Mesothelial cell of epicardium (in vitro differentiated cells): ENCODE measurements at regions not wholly inside any gene's neighbourhood (a gene's known extent, or its start where the extent isn't known, plus 50 kb on each side); places are given as distances from the start of the nearest gene placed in this dataset.

Source experiments
- DNase-seq, 2 experiments: peaks; one replicate each; pipeline ENCODE4 v3.0.0; 2021; ENCODE audit warnings: low spot score in 2 of 2; ENCODE audit not compliant: unreplicated experiment in 2 of 2
- H3K27ac Mint-ChIP-seq: 2 replicates; pipeline ENCODE4 v1.8.0; 2021; ENCODE audit warnings: mixed read lengths
- H3K27me3 Mint-ChIP-seq: 2 replicates; pipeline ENCODE4 v1.8.0; 2021; ENCODE audit warnings: low read depth, mixed read lengths
- H3K36me3 Mint-ChIP-seq: 2 replicates; pipeline ENCODE4 v1.8.0; 2021; ENCODE audit warnings: mixed read lengths
- H3K4me1 Mint-ChIP-seq: 2 replicates; pipeline ENCODE4 v1.8.0; 2021; ENCODE audit warnings: mixed read lengths
- H3K4me3 Mint-ChIP-seq: 2 replicates; pipeline ENCODE4 v1.8.0; 2021; ENCODE audit warnings: mild to moderate bottlenecking, moderate library complexity, mixed read lengths
- H3K9me3 Mint-ChIP-seq: 2 replicates; pipeline ENCODE4 v1.8.0; 2021; ENCODE audit warnings: mixed read lengths
- TF ChIP-seq, protein P1 (sequence below): fragments of 200-600 bp; sonication (generic); IDR thresholded peaks from one replicate; pipeline ENCODE4 v1.5.0; 2021; ENCODE audit warnings: antibody characterized with exemption; ENCODE audit not compliant: unreplicated experiment

DNA sequence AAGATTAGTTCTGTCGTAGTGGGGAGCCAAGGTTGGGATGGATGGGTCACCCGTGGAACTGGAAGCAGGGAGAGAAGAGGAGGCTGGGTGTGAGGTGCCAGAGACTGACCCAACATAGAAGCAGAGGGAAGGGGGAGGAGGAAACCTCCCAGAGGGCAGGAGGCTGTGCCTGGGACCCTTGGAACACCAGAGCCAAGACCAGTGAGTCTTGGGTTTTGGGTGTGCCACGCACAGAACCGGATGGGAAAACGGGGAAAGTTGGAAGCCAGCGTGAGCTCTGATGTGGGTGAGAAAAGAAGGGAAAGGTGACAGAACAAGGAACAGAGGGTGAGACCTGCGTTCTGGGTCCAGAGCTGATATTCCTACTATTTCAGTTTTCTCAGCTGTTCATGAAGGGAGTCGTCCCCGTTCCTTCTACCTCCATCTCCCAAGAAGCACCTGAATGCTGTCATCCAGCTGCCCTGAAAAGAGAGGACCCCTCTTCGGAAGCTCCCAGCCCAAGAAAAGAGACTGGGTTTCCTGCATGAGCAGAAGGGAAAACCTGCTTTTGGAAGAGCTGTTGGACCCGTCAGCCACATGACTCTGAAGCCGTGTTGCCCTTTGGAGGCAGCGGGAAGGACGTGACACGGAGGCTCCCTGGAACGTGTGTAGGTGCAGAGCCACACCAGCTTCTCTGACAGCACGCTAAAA is 250.1 kb downstream of the NDUFA10 start:
- TF ChIP-seq, protein P1, sequence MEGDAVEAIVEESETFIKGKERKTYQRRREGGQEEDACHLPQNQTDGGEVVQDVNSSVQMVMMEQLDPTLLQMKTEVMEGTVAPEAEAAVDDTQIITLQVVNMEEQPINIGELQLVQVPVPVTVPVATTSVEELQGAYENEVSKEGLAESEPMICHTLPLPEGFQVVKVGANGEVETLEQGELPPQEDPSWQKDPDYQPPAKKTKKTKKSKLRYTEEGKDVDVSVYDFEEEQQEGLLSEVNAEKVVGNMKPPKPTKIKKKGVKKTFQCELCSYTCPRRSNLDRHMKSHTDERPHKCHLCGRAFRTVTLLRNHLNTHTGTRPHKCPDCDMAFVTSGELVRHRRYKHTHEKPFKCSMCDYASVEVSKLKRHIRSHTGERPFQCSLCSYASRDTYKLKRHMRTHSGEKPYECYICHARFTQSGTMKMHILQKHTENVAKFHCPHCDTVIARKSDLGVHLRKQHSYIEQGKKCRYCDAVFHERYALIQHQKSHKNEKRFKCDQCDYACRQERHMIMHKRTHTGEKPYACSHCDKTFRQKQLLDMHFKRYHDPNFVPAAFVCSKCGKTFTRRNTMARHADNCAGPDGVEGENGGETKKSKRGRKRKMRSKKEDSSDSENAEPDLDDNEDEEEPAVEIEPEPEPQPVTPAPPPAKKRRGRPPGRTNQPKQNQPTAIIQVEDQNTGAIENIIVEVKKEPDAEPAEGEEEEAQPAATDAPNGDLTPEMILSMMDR, result no peak
- H3K9me3 Mint-ChIP-seq, result peaks cover 7% of the 10 kb centered on the region
- H3K36me3 Mint-ChIP-seq, result no peaks in the 10 kb centered on the region
- H3K27ac Mint-ChIP-seq, result no peak overlapping the region
- H3K4me1 Mint-ChIP-seq, result peaks cover 6% of the 10 kb centered on the region
- DNase-seq, result peak in 1 of 2 experiments; percentile 20
- no peak overlapping the region for H3K4me3 Mint-ChIP-seq
- peaks cover 44% of the 10 kb centered on the region for H3K27me3 Mint-ChIP-seq

DNA sequence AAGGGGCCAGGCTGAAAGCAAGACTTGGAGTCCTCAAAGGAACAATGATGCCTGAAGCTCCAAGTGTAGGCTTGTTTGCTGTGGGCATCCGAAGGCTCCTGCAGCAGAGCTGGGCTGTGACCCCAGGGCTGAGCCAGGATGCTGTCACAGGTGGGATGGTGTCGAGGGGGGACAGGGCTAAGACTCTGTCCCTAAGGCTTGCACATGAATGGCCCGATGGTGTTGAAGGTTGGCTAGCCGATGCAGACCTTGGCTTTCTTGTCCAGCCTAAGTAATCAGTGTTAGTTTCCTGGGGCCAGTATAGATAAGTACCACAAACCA is 251.0 kb downstream of the NDUFA10 start:
- H3K27ac Mint-ChIP-seq, result no peak overlapping the region
- no peaks in the 10 kb centered on the region for H3K36me3 Mint-ChIP-seq
- peaks cover 44% of the 10 kb centered on the region for H3K27me3 Mint-ChIP-seq
- H3K9me3 Mint-ChIP-seq, result peaks cover 7% of the 10 kb centered on the region
- H3K4me3 Mint-ChIP-seq, result no peak overlapping the region
- DNase-seq, result no peak
- peaks cover 7% of the 10 kb centered on the region for H3K4me1 Mint-ChIP-seq
- TF ChIP-seq, protein P1, result no peak

DNA sequence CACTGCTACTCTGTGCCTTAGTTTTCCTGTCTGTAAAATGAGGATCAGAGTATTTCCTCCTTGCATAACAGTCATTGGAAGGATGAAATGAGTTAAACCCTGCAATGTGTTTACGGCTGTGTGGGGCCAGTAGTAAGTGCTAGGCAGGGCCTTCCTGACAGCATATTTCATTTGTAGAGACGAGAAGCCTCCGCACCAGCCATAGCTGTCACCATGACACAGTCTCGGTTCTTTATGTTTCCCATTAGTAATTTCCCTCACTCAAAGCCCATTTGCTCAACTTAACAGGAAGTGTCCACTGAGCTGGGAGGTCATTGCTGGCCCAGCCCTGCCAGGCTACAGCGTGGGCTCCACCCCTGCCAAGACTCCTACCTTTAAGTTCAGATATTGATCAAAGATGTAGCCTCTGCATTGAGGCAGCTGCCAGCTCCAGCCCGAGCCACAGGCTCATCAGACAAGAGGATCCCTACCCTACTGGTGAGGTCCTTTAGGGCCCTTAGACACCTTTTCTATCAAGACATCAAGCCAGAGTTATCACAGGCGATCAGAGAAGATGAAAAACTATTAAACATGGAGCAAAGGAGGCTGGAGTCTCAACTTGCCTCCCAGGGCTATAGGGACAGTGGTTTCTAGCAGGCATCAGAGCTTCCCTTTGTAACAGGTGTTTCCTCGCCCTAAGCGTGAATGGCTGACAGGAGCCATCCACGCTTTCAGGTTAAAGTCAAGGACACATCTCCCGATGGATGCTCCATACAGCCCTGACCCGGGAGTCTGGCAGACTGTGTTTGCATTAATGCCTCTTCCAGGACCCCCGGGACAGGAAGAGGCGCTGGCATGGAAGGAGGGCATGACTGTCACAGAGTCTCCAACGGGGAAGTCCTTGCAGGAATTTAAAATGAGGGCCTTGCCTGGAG is 251.7 kb downstream of the NDUFA10 start:
- H3K36me3 Mint-ChIP-seq, result no peaks in the 10 kb centered on the region
- no peak overlapping the region for H3K4me3 Mint-ChIP-seq
- peaks cover 44% of the 10 kb centered on the region for H3K27me3 Mint-ChIP-seq
- H3K27ac Mint-ChIP-seq, result no peak overlapping the region
- peak in 1 of 2 experiments; percentile 14 for DNase-seq
- peaks cover 7% of the 10 kb centered on the region for H3K9me3 Mint-ChIP-seq
- TF ChIP-seq, protein P1, result no peak
- peaks cover 10% of the 10 kb centered on the region for H3K4me1 Mint-ChIP-seq

- Mint-ChIP-seq H3K4me1 (peaks cover 10% of the 10 kb centered on the region), H3K27me3 (peaks cover 50% of the 10 kb centered on the region), H3K9me3 (peaks cover 7% of the 10 kb centered on the region), H3K4me3 (no peak overlapping the region), H3K36me3 (no peaks in the 10 kb centered on the region), H3K27ac (no peak overlapping the region)
- DNase-seq, result no peak
- TF ChIP-seq, protein P1, result no peak
These were observed 252.4 kb downstream of the NDUFA10 start for GRCh38 chr2:239772721-239773120.

DNA sequence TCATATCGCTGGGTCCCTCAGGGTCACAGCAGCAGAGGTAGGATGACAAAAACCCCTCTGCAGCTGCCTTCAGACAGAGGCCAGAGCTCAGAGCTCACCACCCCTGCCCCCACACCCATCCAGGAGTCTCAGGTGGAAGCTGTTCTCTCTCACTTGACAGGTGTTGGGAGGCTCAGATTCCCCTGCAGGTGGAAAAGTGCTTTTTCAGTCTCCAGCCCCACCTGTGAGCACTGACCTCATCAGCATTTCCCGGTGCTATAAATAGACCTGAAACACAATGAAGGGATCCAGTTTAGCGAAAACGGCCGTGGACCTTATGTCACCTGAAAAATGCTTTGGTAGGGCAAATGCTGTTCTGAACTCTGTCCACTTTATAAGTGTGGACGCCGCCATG is 254.9 kb downstream of the NDUFA10 start:
- TF ChIP-seq, protein P1, result no peak
- peaks cover 34% of the 10 kb centered on the region for H3K27me3 Mint-ChIP-seq
- H3K9me3 Mint-ChIP-seq, result peaks cover 7% of the 10 kb centered on the region
- DNase-seq, result peak in 1 of 2 experiments; percentile 6
- no peak overlapping the region for H3K27ac Mint-ChIP-seq
- H3K4me3 Mint-ChIP-seq, result no peak overlapping the region
- H3K36me3 Mint-ChIP-seq, result no peaks in the 10 kb centered on the region
- peaks cover 4% of the 10 kb centered on the region for H3K4me1 Mint-ChIP-seq
